Loucy (cell line): ENCODE measurements at regions not wholly inside any gene's neighbourhood (a gene's known extent, or its start where the extent isn't known, plus 50 kb on each side); places are given as distances from the start of the nearest gene placed in this dataset.

Experiments used
- CTCF ChIP-seq: fragments of 200-600 bp; sonication (generic); conservative IDR thresholded peaks from 2 replicates; pipeline ENCODE4 v1.5.1; 2014; ENCODE audit warnings: mild to moderate bottlenecking, antibody characterized with exemption, low read length
- EZH2phosphoT487 ChIP-seq: fragments of 200-600 bp; IDR thresholded peaks from 2 replicates; pipeline ENCODE4 v1.6.1; 2018; ENCODE audit warnings: antibody characterized with exemption, mild to moderate bottlenecking, moderate library complexity, borderline replicate concordance

- no peak for TF ChIP-seq CTCF
- TF ChIP-seq EZH2phosphoT487, result no peak
Observed at GRCh38 chr3:144477593-144477992, 506.0 kb downstream of the DIPK2A start.
